Neural progenitor cell (in vitro differentiated cells): ENCODE measurements at regions not wholly inside any gene's neighbourhood (a gene's known extent, or its start where the extent isn't known, plus 50 kb on each side); places are given as distances from the start of the nearest gene placed in this dataset.

Experiments
- DNase-seq: peaks from one replicate; pipeline ENCODE4 v3.0.0-alpha.2; 2016; ENCODE audit warnings: low spot score
- H2AFZ ChIP-seq: fragments of 200-600 bp; sonication (generic); replicated peaks from 2 replicates; pipeline ENCODE4 v1.6.1; 2016; ENCODE audit warnings: antibody characterized with exemption
- H3F3A ChIP-seq: fragments of 200-600 bp; sonication (generic); 2 replicates; pipeline ENCODE4 v1.6.1; 2016; ENCODE audit warnings: antibody characterized with exemption, low read depth
- H3K27ac ChIP-seq: fragments of 200-600 bp; sonication (generic); 2 replicates; pipeline ENCODE4 v1.5.1; 2016; ENCODE audit warnings: mild to moderate bottlenecking
- H3K27me3 ChIP-seq: fragments of 200-600 bp; sonication (generic); 2 replicates; pipeline ENCODE4 v1.6.1; 2016; ENCODE audit warnings: mild to moderate bottlenecking, moderate library complexity
- H3K36me3 ChIP-seq: fragments of 200-600 bp; sonication (generic); 2 replicates; pipeline ENCODE4 v1.5.1; 2016
- H3K4me1 ChIP-seq: fragments of 200-600 bp; sonication (generic); 2 replicates; pipeline ENCODE4 v1.6.1; 2016; ENCODE audit warnings: mixed run types
- H3K4me2 ChIP-seq: fragments of 200-600 bp; sonication (generic); 2 replicates; pipeline ENCODE4 v1.6.1; 2016
- H3K4me3 ChIP-seq: fragments of 200-600 bp; sonication (generic); 2 replicates; pipeline ENCODE4 v1.5.1; 2016
- H3K79me2 ChIP-seq: fragments of 200-600 bp; sonication (generic); 2 replicates; pipeline ENCODE4 v1.6.1; 2016; ENCODE audit warnings: low read depth
- H3K9ac ChIP-seq: fragments of 200-600 bp; sonication (generic); 2 replicates; pipeline ENCODE4 v1.6.1; 2016
- H3K9me3 ChIP-seq: fragments of 200-600 bp; sonication (generic); 2 replicates; pipeline ENCODE4 v1.5.1; 2016; ENCODE audit warnings: low read depth
- H4K20me1 ChIP-seq: fragments of 200-600 bp; sonication (generic); 2 replicates; pipeline ENCODE4 v1.6.1; 2016; ENCODE audit warnings: low read depth
- H3K27ac Mint-ChIP-seq: 3 replicates; pipeline ENCODE4 v1.8.0; 2021; ENCODE audit warnings: mixed read lengths
- H3K27me3 Mint-ChIP-seq: 2 replicates; pipeline ENCODE4 v1.8.0; 2022; ENCODE audit warnings: low read depth, mild to moderate bottlenecking, inconsistent platforms, moderate library complexity, mixed read lengths; ENCODE audit not compliant: insufficient read depth
- H3K36me3 Mint-ChIP-seq: 3 replicates; pipeline ENCODE4 v1.8.0; 2021; ENCODE audit warnings: mixed read lengths
- H3K4me1 Mint-ChIP-seq: 3 replicates; pipeline ENCODE4 v1.8.0; 2021; ENCODE audit warnings: mixed read lengths
- H3K4me3 Mint-ChIP-seq: 3 replicates; pipeline ENCODE4 v1.8.0; 2021; ENCODE audit warnings: mild to moderate bottlenecking, moderate library complexity, mixed read lengths
- H3K9me3 Mint-ChIP-seq: 3 replicates; pipeline ENCODE4 v1.8.0; 2020; ENCODE audit warnings: mixed read lengths
- EZH2 ChIP-seq: fragments of 200-600 bp; sonication (generic); IDR thresholded peaks from 2 replicates; pipeline ENCODE4 v1.6.1; 2017; ENCODE audit warnings: antibody characterized with exemption, mild to moderate bottlenecking, moderate library complexity
- EZH2phosphoT487 ChIP-seq: fragments of 200-600 bp; sonication (generic); IDR thresholded peaks from 2 replicates; pipeline ENCODE4 v1.6.1; 2017; ENCODE audit warnings: antibody characterized with exemption
- TF ChIP-seq, protein P1 (sequence below): fragments of 200-600 bp; sonication (generic); IDR thresholded peaks from 2 replicates; pipeline ENCODE4 v1.5.1; 2017; ENCODE audit warnings: antibody characterized with exemption, mild to moderate bottlenecking

DNA sequence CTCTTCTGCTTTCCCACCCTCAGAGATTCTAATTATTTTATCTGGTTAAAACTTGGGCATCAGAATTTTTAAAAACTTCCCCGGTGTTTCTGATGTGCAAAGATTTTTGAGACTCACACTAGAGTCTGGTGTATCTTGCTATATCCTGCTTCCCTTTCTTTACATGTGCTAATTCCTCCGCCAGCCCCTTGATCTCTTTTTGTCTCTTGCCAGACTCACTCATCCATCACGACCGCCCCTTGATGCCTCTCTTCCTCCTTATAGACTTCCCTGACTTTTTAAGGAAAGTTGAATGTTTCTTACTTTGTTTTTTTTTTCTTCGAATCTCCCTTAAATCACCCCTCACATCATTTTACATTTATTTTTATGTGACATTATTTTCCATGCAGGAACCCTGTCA lies 274.9 kb upstream of the PITX2 start:
- no peak overlapping the region for H3K4me2 ChIP-seq
- no peak overlapping the region for H3K27ac Mint-ChIP-seq
- H3K9me3 Mint-ChIP-seq: no peaks in the 10 kb centered on the region
- H3K9ac ChIP-seq: no peak overlapping the region
- no peak overlapping the region for H2AFZ ChIP-seq
- H3K4me1 Mint-ChIP-seq: peaks cover 28% of the 10 kb centered on the region
- no peaks in the 10 kb centered on the region for H3K36me3 ChIP-seq
- H3K79me2 ChIP-seq: no peaks in the 10 kb centered on the region
- H4K20me1 ChIP-seq: no peaks in the 10 kb centered on the region
- H3K4me3 ChIP-seq: no peak overlapping the region
- no peak overlapping the region for H3K4me3 Mint-ChIP-seq
- H3F3A ChIP-seq: no peaks in the 10 kb centered on the region
- no peak overlapping the region for H3K27ac ChIP-seq
- H3K27me3 Mint-ChIP-seq: peaks cover 1% of the 10 kb centered on the region
- H3K27me3 ChIP-seq: no peaks in the 10 kb centered on the region
- H3K4me1 ChIP-seq: no peaks in the 10 kb centered on the region
- TF ChIP-seq EZH2phosphoT487: no peak
- TF ChIP-seq, protein P1, sequence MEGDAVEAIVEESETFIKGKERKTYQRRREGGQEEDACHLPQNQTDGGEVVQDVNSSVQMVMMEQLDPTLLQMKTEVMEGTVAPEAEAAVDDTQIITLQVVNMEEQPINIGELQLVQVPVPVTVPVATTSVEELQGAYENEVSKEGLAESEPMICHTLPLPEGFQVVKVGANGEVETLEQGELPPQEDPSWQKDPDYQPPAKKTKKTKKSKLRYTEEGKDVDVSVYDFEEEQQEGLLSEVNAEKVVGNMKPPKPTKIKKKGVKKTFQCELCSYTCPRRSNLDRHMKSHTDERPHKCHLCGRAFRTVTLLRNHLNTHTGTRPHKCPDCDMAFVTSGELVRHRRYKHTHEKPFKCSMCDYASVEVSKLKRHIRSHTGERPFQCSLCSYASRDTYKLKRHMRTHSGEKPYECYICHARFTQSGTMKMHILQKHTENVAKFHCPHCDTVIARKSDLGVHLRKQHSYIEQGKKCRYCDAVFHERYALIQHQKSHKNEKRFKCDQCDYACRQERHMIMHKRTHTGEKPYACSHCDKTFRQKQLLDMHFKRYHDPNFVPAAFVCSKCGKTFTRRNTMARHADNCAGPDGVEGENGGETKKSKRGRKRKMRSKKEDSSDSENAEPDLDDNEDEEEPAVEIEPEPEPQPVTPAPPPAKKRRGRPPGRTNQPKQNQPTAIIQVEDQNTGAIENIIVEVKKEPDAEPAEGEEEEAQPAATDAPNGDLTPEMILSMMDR: no peak
- no peak for TF ChIP-seq EZH2
- H3K36me3 Mint-ChIP-seq: no peaks in the 10 kb centered on the region
- peak; percentile 41 for DNase-seq
- no peaks in the 10 kb centered on the region for H3K9me3 ChIP-seq

GRCh38 chr4:110898290-110898689 lies 275.4 kb upstream of the PITX2 start:
- H3K4me2 ChIP-seq: no peak overlapping the region
- DNase-seq: no peak

DNA sequence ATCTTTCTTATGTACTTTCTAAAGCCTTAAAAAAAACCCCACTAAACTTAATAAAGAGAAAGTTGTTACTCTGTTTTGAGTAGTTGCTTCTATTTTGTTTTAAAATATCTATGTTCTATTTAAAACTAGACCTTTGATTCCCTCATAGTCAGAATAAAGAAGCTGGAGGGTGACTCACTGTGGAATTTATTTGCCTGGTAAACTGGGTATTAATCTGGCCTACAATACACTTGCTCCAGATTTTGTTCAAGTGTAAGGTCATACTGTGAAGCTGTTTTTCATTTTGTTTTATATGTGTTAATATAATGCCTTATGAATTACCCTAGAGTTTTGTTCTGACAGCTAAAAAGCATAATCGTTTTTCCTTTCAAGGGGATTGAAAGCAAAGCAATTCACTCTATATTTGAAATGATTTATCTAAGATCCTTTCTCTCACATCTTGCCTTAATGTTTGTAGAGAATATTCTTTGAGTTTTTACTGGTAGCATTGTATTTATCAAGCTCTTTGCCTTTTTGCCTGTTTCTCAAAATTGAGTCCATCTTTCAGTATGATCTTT lies 277.4 kb upstream of the PITX2 start:
- Histone ChIP-seq H3K9ac (no peak overlapping the region), H3K4me3 (no peak overlapping the region), H3K79me2 (no peaks in the 10 kb centered on the region), H3K36me3 (no peaks in the 10 kb centered on the region), H3K27me3 (no peaks in the 10 kb centered on the region), H3K27ac (no peak overlapping the region), H3F3A (no peaks in the 10 kb centered on the region), H4K20me1 (no peaks in the 10 kb centered on the region), H3K4me2 (no peak overlapping the region), H2AFZ (no peak overlapping the region), H3K9me3 (no peaks in the 10 kb centered on the region), H3K4me1 (no peaks in the 10 kb centered on the region)
- no peak for DNase-seq
- Mint-ChIP-seq H3K36me3 (no peaks in the 10 kb centered on the region), H3K27ac (no peak overlapping the region), H3K27me3 (no peaks in the 10 kb centered on the region), H3K9me3 (no peaks in the 10 kb centered on the region), H3K4me3 (no peak overlapping the region), H3K4me1 (peaks cover 34% of the 10 kb centered on the region)
- no peak for TF ChIP-seq EZH2phosphoT487

More at GRCh38 chr4:110898290-110898689, 275.4 kb upstream of the PITX2 start:
- Histone ChIP-seq H3K79me2 (no peaks in the 10 kb centered on the region), H3K9ac (no peak overlapping the region), H3K4me3 (no peak overlapping the region), H3K27ac (no peak overlapping the region), H4K20me1 (no peaks in the 10 kb centered on the region), H3K4me1 (no peaks in the 10 kb centered on the region), H2AFZ (no peak overlapping the region), H3K27me3 (no peaks in the 10 kb centered on the region), H3F3A (no peaks in the 10 kb centered on the region), H3K9me3 (no peaks in the 10 kb centered on the region), H3K36me3 (no peaks in the 10 kb centered on the region)
- H3K27me3 Mint-ChIP-seq: no peaks in the 10 kb centered on the region
- H3K4me1 Mint-ChIP-seq: peaks cover 28% of the 10 kb centered on the region
- H3K27ac Mint-ChIP-seq: no peak overlapping the region
- no peaks in the 10 kb centered on the region for H3K36me3 Mint-ChIP-seq
- no peaks in the 10 kb centered on the region for H3K9me3 Mint-ChIP-seq
- TF ChIP-seq EZH2 (no peak), EZH2phosphoT487 (no peak)
- TF ChIP-seq, protein P1: no peak
- H3K4me3 Mint-ChIP-seq: no peak overlapping the region

DNA sequence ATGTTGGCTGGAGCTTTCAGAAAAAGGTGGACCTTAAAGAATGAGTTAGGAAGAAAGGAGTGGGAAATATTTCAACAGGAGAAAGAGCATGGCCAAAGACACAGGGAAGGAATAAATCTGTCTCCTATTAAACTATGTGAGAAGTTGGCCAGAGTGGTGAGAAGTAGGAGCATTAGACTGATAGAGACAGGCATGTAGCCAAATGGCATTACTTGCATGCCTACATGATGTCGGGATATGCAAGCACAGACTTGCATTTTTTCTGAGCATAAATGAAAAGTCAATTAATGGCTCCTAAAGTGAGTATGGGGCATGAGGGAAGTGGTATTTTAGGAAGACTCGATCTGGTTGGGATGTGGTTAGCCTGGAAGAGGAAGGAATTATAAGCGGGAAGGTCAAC lies 279.6 kb upstream of the PITX2 start:
- Histone ChIP-seq H3F3A (no peaks in the 10 kb centered on the region), H3K4me2 (no peak overlapping the region), H4K20me1 (no peaks in the 10 kb centered on the region), H3K36me3 (no peaks in the 10 kb centered on the region), H3K9me3 (no peaks in the 10 kb centered on the region), H2AFZ (no peak overlapping the region), H3K79me2 (no peaks in the 10 kb centered on the region), H3K4me3 (no peak overlapping the region), H3K27me3 (no peaks in the 10 kb centered on the region), H3K4me1 (no peaks in the 10 kb centered on the region), H3K27ac (no peak overlapping the region), H3K9ac (no peak overlapping the region)
- no peaks in the 10 kb centered on the region for H3K36me3 Mint-ChIP-seq
- DNase-seq: no peak
- TF ChIP-seq, protein P1: no peak
- no peak for TF ChIP-seq EZH2phosphoT487
- TF ChIP-seq EZH2: no peak
- H3K9me3 Mint-ChIP-seq: no peaks in the 10 kb centered on the region
- H3K4me1 Mint-ChIP-seq: peaks cover 32% of the 10 kb centered on the region
- H3K27ac Mint-ChIP-seq: no peak overlapping the region
- H3K4me3 Mint-ChIP-seq: no peak overlapping the region
- peaks cover 2% of the 10 kb centered on the region for H3K27me3 Mint-ChIP-seq
